GM12878 (cell line): ENCODE measurements at regions not wholly inside any gene's neighbourhood (a gene's known extent, or its start where the extent isn't known, plus 50 kb on each side); places are given as distances from the start of the nearest gene placed in this dataset.

Experiments used
- ATAC-seq: fragments of 200-7000 bp; cut with Tn5 transposase; 3 replicates; pipeline ENCODE4 v1.9.1; 2020; ENCODE audit warnings: mild to moderate bottlenecking, moderate library complexity
- BruUV-seq: library from RNA; stranded (reverse); fragments of 400-500 nt; replicated peaks from 2 replicates; lab custom pipeline; 2021; lab: Mats Ljungman, UMichigan
- CTCF ChIA-PET: fragments of 300-600 bp; sonication (Branson Sonifier 250); formaldehyde crosslinking; extraction: SDS; loops from one replicate; lab custom pipeline; 2021; ENCODE audit warnings: inconsistent platforms; lab: Yijun Ruan, JAX
- POLR2A ChIA-PET: fragments of 350-600 bp; formaldehyde crosslinking; extraction: SDS; loops from one replicate; lab custom pipeline; 2021; ENCODE audit warnings: inconsistent platforms; lab: Charles Lee
- RAD21 ChIA-PET: fragments of 300-600 bp; sonication (Branson Sonifier 250); formaldehyde crosslinking; loops from one replicate; lab custom pipeline; 2023; ENCODE audit warnings: antibody characterized with exemption; ENCODE audit not compliant: unreplicated experiment; lab: Charles Lee
- SMC1A ChIA-PET: fragments of 300-600 bp; sonication (Branson Sonifier 250); formaldehyde crosslinking; loops from one replicate; lab custom pipeline; 2023; ENCODE audit not compliant: unreplicated experiment, uncharacterized antibody; lab: Charles Lee
- DNase-seq: peaks from one replicate; pipeline ENCODE4 v3.0.0-alpha.2; 2011; ENCODE audit warnings: low read depth, low spot score
- FAIRE-seq: peaks from 3 replicates; lab custom pipeline; 2011; peaks lifted over from hg19 to GRCh38; lab: Jason Lieb, UNC
- H2AFZ ChIP-seq: 2 replicates; pipeline ENCODE4 v1.6.0; 2011; ENCODE audit warnings: low read depth, low read length, control low read depth; ENCODE audit not compliant: control insufficient read depth
- H3K27ac ChIP-seq: 2 replicates; pipeline ENCODE4 v1.5.1; 2011; ENCODE audit warnings: control low read depth; ENCODE audit not compliant: control insufficient read depth, insufficient read depth
- H3K27me3 ChIP-seq, 2 experiments: replicated peaks in 1 of 2; 2 replicates each; pipeline versions ENCODE4 v1.6.0 to v1.6.1; 2011; ENCODE audit warnings: low read length in 1 of 2; ENCODE audit not compliant: control insufficient read depth in 2 of 2, insufficient read depth in 2 of 2
- H3K36me3 ChIP-seq, 2 experiments: 2 replicates each; pipeline ENCODE4 v1.5.1; 2011; ENCODE audit warnings: low read length in 1 of 2; ENCODE audit not compliant: control insufficient read depth in 2 of 2, insufficient read depth in 2 of 2
- H3K4me1 ChIP-seq: 2 replicates; pipeline ENCODE4 v1.6.1; 2011; ENCODE audit warnings: mild to moderate bottlenecking, low read length, moderate library complexity, mixed read lengths; ENCODE audit not compliant: control insufficient read depth, insufficient read depth
- H3K4me2 ChIP-seq: 2 replicates; pipeline ENCODE4 v1.6.0; 2011; ENCODE audit warnings: control low read depth; ENCODE audit not compliant: control insufficient read depth, insufficient read depth
- H3K4me3 ChIP-seq: fragments of 200-600 bp; sonication (generic); 2 replicates; pipeline ENCODE4 v1.5.1; 2016
- H3K79me2 ChIP-seq: 2 replicates; pipeline ENCODE4 v1.6.0; 2011; ENCODE audit warnings: low read length; ENCODE audit not compliant: control insufficient read depth, insufficient read depth
- H3K9ac ChIP-seq: 2 replicates; pipeline ENCODE4 v1.8.0; 2011; ENCODE audit warnings: low read length, control low read depth, mixed read lengths; ENCODE audit not compliant: control insufficient read depth, insufficient read depth
- H3K9me3 ChIP-seq: replicated peaks from 3 replicates; pipeline ENCODE4 v1.5.1; 2011; ENCODE audit warnings: mild to moderate bottlenecking, low read length; ENCODE audit not compliant: control insufficient read depth, insufficient read depth
- H4K20me1 ChIP-seq: 2 replicates; pipeline ENCODE4 v1.6.0; 2011; ENCODE audit not compliant: control insufficient read depth, insufficient read depth
- ATF7 ChIP-seq: fragments of 450-650 bp; IDR thresholded peaks from 2 replicates; pipeline ENCODE4 v1.6.1; 2016; ENCODE audit warnings: low read depth, mild to moderate bottlenecking
- CREB1 ChIP-seq: IDR thresholded peaks from 2 replicates; pipeline ENCODE4 v1.6.1; 2012; ENCODE audit warnings: low read depth, mild to moderate bottlenecking, inconsistent platforms
- LARP7 ChIP-seq: fragments of 450-650 bp; IDR thresholded peaks from 2 replicates; pipeline ENCODE4 v1.6.1; 2017; ENCODE audit warnings: mild to moderate bottlenecking
- RB1 ChIP-seq: fragments of 450-650 bp; formaldehyde crosslinking; IDR thresholded peaks from 2 replicates; pipeline ENCODE4 v1.6.1; 2017; ENCODE audit warnings: mild to moderate bottlenecking, borderline replicate concordance
- ZNF592 ChIP-seq: fragments of 450-650 bp; IDR thresholded peaks from 2 replicates; pipeline ENCODE4 v1.6.1; 2017; ENCODE audit warnings: mild to moderate bottlenecking, moderate library complexity
- WGBS: methylation state at CpG from one replicate; pipeline ENCODE4 v1.1.6; 2016; ENCODE audit warnings: low lambda C conversion rate; ENCODE audit not compliant: insufficient replicate concordance, insufficient coverage; ENCODE audit errors: missing lambda C conversion rate; 5-methylcytosine and 5-hydroxymethylcytosine counted together
- in situ Hi-C: fragments of 300-500 bp; cut with MboI; formaldehyde crosslinking; loops from 9 replicates; pipeline ENCODE4 v1.14.3; 2018; ENCODE audit warnings: mixed read lengths
- intact Hi-C: fragments of 100-400 bp; cut with micrococcal nuclease; formaldehyde crosslinking; loops from one replicate; pipeline ENCODE4 v1.14.2; 2022; ENCODE audit not compliant: unreplicated experiment
- TF ChIP-seq, protein P1 (sequence below): fragments of 450-650 bp; IDR thresholded peaks from 2 replicates; pipeline ENCODE4 v1.6.1; 2017; ENCODE audit warnings: mild to moderate bottlenecking, moderate library complexity
- TF ChIP-seq, protein P2 (sequence below): fragments of 450-650 bp; formaldehyde crosslinking; IDR thresholded peaks from 2 replicates; pipeline ENCODE4 v1.4.0; 2020; ENCODE audit warnings: mild to moderate bottlenecking, moderate library complexity
- TF ChIP-seq, protein P3 (sequence below): IDR thresholded peaks from 2 replicates; pipeline ENCODE4 v1.6.1; 2011; ENCODE audit warnings: mild to moderate bottlenecking, low read depth, low read length, moderate library complexity; ENCODE audit not compliant: insufficient replicate concordance

- Histone ChIP-seq H3K9ac (no peak overlapping the region), H4K20me1 (no peaks in the 10 kb centered on the region), H3K79me2 (no peaks in the 10 kb centered on the region), H3K4me1 (no peaks in the 10 kb centered on the region), H3K4me2 (no peak overlapping the region), H3K27me3 (no peaks in the 10 kb centered on the region), H3K36me3 (no peaks in the 10 kb centered on the region), H3K4me3 (no peak overlapping the region), H3K27ac (no peak overlapping the region), H3K9me3 (no peaks in the 10 kb centered on the region; the same call in 2 of the 3 replicates), H2AFZ (no peak overlapping the region)
- BruUV-seq, result no TSS peak
- WGBS, result 38% methylated on average over 17 of the region's 17 CpGs
- no peak for DNase-seq
- no peak for ATAC-seq
- no peak for FAIRE-seq
- CTCF ChIA-PET, result no interaction called here
- intact Hi-C loops (no loop called here), in situ Hi-C loops (no loop called here)
- POLR2A ChIA-PET, result no interaction called here
- SMC1A ChIA-PET, result interaction anchor here (0.5 kb wide), 1 partner anchor 14 kb away, joined by 3 read pairs; no protein-coding TSS in a partner anchor
- RAD21 ChIA-PET, result no interaction called here
- TF ChIP-seq CREB1, result no peak
- no peak for TF ChIP-seq RB1
- TF ChIP-seq, protein P1, sequence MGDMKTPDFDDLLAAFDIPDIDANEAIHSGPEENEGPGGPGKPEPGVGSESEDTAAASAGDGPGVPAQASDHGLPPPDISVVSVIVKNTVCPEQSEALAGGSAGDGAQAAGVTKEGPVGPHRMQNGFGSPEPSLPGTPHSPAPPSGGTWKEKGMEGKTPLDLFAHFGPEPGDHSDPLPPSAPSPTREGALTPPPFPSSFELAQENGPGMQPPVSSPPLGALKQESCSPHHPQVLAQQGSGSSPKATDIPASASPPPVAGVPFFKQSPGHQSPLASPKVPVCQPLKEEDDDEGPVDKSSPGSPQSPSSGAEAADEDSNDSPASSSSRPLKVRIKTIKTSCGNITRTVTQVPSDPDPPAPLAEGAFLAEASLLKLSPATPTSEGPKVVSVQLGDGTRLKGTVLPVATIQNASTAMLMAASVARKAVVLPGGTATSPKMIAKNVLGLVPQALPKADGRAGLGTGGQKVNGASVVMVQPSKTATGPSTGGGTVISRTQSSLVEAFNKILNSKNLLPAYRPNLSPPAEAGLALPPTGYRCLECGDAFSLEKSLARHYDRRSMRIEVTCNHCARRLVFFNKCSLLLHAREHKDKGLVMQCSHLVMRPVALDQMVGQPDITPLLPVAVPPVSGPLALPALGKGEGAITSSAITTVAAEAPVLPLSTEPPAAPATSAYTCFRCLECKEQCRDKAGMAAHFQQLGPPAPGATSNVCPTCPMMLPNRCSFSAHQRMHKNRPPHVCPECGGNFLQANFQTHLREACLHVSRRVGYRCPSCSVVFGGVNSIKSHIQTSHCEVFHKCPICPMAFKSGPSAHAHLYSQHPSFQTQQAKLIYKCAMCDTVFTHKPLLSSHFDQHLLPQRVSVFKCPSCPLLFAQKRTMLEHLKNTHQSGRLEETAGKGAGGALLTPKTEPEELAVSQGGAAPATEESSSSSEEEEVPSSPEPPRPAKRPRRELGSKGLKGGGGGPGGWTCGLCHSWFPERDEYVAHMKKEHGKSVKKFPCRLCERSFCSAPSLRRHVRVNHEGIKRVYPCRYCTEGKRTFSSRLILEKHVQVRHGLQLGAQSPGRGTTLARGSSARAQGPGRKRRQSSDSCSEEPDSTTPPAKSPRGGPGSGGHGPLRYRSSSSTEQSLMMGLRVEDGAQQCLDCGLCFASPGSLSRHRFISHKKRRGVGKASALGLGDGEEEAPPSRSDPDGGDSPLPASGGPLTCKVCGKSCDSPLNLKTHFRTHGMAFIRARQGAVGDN, result no peak
- TF ChIP-seq ZNF592, result no peak
- TF ChIP-seq, protein P2, sequence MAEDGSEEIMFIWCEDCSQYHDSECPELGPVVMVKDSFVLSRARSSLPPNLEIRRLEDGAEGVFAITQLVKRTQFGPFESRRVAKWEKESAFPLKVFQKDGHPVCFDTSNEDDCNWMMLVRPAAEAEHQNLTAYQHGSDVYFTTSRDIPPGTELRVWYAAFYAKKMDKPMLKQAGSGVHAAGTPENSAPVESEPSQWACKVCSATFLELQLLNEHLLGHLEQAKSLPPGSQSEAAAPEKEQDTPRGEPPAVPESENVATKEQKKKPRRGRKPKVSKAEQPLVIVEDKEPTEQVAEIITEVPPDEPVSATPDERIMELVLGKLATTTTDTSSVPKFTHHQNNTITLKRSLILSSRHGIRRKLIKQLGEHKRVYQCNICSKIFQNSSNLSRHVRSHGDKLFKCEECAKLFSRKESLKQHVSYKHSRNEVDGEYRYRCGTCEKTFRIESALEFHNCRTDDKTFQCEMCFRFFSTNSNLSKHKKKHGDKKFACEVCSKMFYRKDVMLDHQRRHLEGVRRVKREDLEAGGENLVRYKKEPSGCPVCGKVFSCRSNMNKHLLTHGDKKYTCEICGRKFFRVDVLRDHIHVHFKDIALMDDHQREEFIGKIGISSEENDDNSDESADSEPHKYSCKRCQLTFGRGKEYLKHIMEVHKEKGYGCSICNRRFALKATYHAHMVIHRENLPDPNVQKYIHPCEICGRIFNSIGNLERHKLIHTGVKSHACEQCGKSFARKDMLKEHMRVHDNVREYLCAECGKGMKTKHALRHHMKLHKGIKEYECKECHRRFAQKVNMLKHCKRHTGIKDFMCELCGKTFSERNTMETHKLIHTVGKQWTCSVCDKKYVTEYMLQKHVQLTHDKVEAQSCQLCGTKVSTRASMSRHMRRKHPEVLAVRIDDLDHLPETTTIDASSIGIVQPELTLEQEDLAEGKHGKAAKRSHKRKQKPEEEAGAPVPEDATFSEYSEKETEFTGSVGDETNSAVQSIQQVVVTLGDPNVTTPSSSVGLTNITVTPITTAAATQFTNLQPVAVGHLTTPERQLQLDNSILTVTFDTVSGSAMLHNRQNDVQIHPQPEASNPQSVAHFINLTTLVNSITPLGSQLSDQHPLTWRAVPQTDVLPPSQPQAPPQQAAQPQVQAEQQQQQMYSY (CRISPR knock-in tag), result no peak
- TF ChIP-seq ATF7, result no peak
- TF ChIP-seq LARP7, result no peak
- TF ChIP-seq, protein P3, sequence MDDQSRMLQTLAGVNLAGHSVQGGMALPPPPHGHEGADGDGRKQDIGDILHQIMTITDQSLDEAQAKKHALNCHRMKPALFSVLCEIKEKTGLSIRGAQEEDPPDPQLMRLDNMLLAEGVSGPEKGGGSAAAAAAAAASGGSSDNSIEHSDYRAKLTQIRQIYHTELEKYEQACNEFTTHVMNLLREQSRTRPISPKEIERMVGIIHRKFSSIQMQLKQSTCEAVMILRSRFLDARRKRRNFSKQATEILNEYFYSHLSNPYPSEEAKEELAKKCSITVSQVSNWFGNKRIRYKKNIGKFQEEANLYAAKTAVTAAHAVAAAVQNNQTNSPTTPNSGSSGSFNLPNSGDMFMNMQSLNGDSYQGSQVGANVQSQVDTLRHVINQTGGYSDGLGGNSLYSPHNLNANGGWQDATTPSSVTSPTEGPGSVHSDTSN, result no peak
Observed at GRCh38 chr17:13813347-13814240, 211.9 kb upstream of the HS3ST3A1 start.
